CD8-positive, alpha-beta memory T cell (primary cell): ENCODE measurements at regions not wholly inside any gene's neighbourhood (a gene's known extent, or its start where the extent isn't known, plus 50 kb on each side); places are given as distances from the start of the nearest gene placed in this dataset.

Source experiments
- CTCF ChIA-PET: fragments of 350-600 bp; sonication (Branson Sonifier 250); formaldehyde crosslinking; loops from one replicate; lab custom pipeline; 2021; ENCODE audit warnings: antibody characterized with exemption; lab: Charles Lee
- POLR2A ChIA-PET: fragments of 350-600 bp; sonication (Branson Sonifier 250); formaldehyde crosslinking; loops from one replicate; lab custom pipeline; 2021; ENCODE audit warnings: antibody characterized with exemption; lab: Charles Lee
- DNase-seq, 5 donors: peaks; one replicate each; pipeline versions ENCODE4 v3.0.0 to v3.0.0-alpha.2; 2020 to 2022; ENCODE audit warnings: mixed read lengths in 1 of 5
- H3K27ac ChIP-seq: one replicate; pipeline ENCODE4 v1.7.0; 2013; ENCODE audit warnings: low read depth, mild to moderate bottlenecking, low read length, moderate library complexity
- H3K27me3 ChIP-seq: 2 replicates; pipeline ENCODE4 v1.7.0; 2013; ENCODE audit warnings: low read length, mild to moderate bottlenecking; ENCODE audit not compliant: insufficient read depth, poor library complexity, severe bottlenecking
- H3K36me3 ChIP-seq: 2 replicates; pipeline ENCODE4 v1.7.0; 2013; ENCODE audit warnings: mild to moderate bottlenecking, low read length, moderate library complexity; ENCODE audit not compliant: insufficient read depth
- H3K4me1 ChIP-seq: 2 replicates; pipeline ENCODE4 v1.7.0; 2013; ENCODE audit warnings: mild to moderate bottlenecking, low read length, moderate library complexity; ENCODE audit not compliant: insufficient read depth
- H3K4me3 ChIP-seq: 2 replicates; pipeline ENCODE4 v1.7.0; 2013; ENCODE audit warnings: mild to moderate bottlenecking, low read length
- H3K9me3 ChIP-seq: 2 replicates; pipeline ENCODE4 v1.7.0; 2013; ENCODE audit warnings: mild to moderate bottlenecking, low read length
- H3K27ac Mint-ChIP-seq, 8 donors: one replicate each; pipeline ENCODE4 v1.8.0; 2020 to 2021; ENCODE audit warnings: mixed read lengths in 8 of 8, mild to moderate bottlenecking in 6 of 8, inconsistent platforms in 3 of 8, moderate library complexity in 3 of 8
- H3K27me3 Mint-ChIP-seq, 2 donors: one replicate each; pipeline ENCODE4 v1.8.0; 2020 to 2021; ENCODE audit warnings: mixed read lengths in 2 of 2, mild to moderate bottlenecking in 1 of 2, moderate library complexity in 1 of 2
- H3K36me3 Mint-ChIP-seq, 3 donors: one replicate each; pipeline ENCODE4 v1.8.0; 2020 to 2021; ENCODE audit warnings: mixed read lengths in 3 of 3, inconsistent platforms in 1 of 3, mild to moderate bottlenecking in 1 of 3
- H3K4me1 Mint-ChIP-seq, 3 donors: one replicate each; pipeline ENCODE4 v1.8.0; 2020 to 2021; ENCODE audit warnings: mixed read lengths in 3 of 3, inconsistent platforms in 1 of 3, mild to moderate bottlenecking in 1 of 3
- H3K4me3 Mint-ChIP-seq, 7 donors: one replicate each; pipeline ENCODE4 v1.8.0; 2020 to 2021; ENCODE audit warnings: mixed read lengths in 7 of 7, mild to moderate bottlenecking in 6 of 7, moderate library complexity in 4 of 7, inconsistent platforms in 2 of 7
- H3K9me3 Mint-ChIP-seq, 5 donors: one replicate each; pipeline ENCODE4 v1.8.0; 2020 to 2022; ENCODE audit warnings: mixed read lengths in 5 of 5, mild to moderate bottlenecking in 3 of 5, moderate library complexity in 2 of 5, inconsistent platforms in 1 of 5

GRCh38 chr13:78993792-78994191 is 334.8 kb upstream of the OBI1 start:
- peaks cover 6 to 27% of the 10 kb centered on the region in 2 donors for H3K27me3 Mint-ChIP-seq
- Histone ChIP-seq H3K36me3 (no peaks in the 10 kb centered on the region), H3K27me3 (no peaks in the 10 kb centered on the region), H3K9me3 (no peaks in the 10 kb centered on the region), H3K27ac (no peak overlapping the region), H3K4me1 (no peaks in the 10 kb centered on the region), H3K4me3 (no peak overlapping the region)
- H3K4me1 Mint-ChIP-seq = no peaks in the 10 kb centered on the region
- no peaks in the 10 kb centered on the region for H3K36me3 Mint-ChIP-seq
- ChIA-PET CTCF (no interaction called here), POLR2A (no interaction called here)
- no peak for DNase-seq
- peak overlapping the region in 1 of 8 donors; percentile 41 for H3K27ac Mint-ChIP-seq
- H3K9me3 Mint-ChIP-seq = no peaks in the 10 kb centered on the region
- H3K4me3 Mint-ChIP-seq = no peak overlapping the region

- Histone ChIP-seq H3K4me1 (no peaks in the 10 kb centered on the region), H3K36me3 (no peaks in the 10 kb centered on the region), H3K4me3 (no peak overlapping the region), H3K9me3 (no peaks in the 10 kb centered on the region), H3K27me3 (no peaks in the 10 kb centered on the region), H3K27ac (no peak overlapping the region)
- ChIA-PET CTCF (no interaction called here), POLR2A (no interaction called here)
- no peak for DNase-seq
- no peaks in the 10 kb centered on the region for H3K4me1 Mint-ChIP-seq
- no peak overlapping the region for H3K27ac Mint-ChIP-seq
- H3K36me3 Mint-ChIP-seq = no peaks in the 10 kb centered on the region
- H3K4me3 Mint-ChIP-seq = no peak overlapping the region
- no peaks in the 10 kb centered on the region for H3K9me3 Mint-ChIP-seq
- H3K27me3 Mint-ChIP-seq = peaks cover 4 to 33% of the 10 kb centered on the region in 2 donors
Measured at GRCh38 chr13:78981913-78982312, 323.0 kb upstream of the OBI1 start.

- no peak overlapping the region for H3K4me3 Mint-ChIP-seq
- ChIA-PET POLR2A (no interaction called here), CTCF (interaction anchor here (0.9 to 2.4 kb wide), 2 partner anchors 842 to 848 kb away, joined by 3 to 33 read pairs; no protein-coding TSS in a partner anchor)
- H3K27ac Mint-ChIP-seq = no peak overlapping the region
- H3K4me1 Mint-ChIP-seq = no peaks in the 10 kb centered on the region
- no peaks in the 10 kb centered on the region for H3K27me3 ChIP-seq
- H3K4me1 ChIP-seq = no peaks in the 10 kb centered on the region
- H3K27me3 Mint-ChIP-seq = peaks cover 8 to 35% of the 10 kb centered on the region in 2 donors
- H3K4me3 ChIP-seq = no peak overlapping the region
- no peak for DNase-seq
- no peaks in the 10 kb centered on the region for H3K9me3 ChIP-seq
- H3K9me3 Mint-ChIP-seq = no peaks in the 10 kb centered on the region
- H3K27ac ChIP-seq = no peak overlapping the region
- no peaks in the 10 kb centered on the region for H3K36me3 Mint-ChIP-seq
- H3K36me3 ChIP-seq = no peaks in the 10 kb centered on the region
Measured at GRCh38 chr13:78979349-78979748, 320.4 kb upstream of the OBI1 start.

GRCh38 chr13:78978381-78978998 is 319.5 kb upstream of the OBI1 start:
- H3K4me1 ChIP-seq = no peaks in the 10 kb centered on the region
- Mint-ChIP-seq H3K36me3 (no peaks in the 10 kb centered on the region), H3K4me1 (no peaks in the 10 kb centered on the region), H3K9me3 (no peaks in the 10 kb centered on the region), H3K27ac (no peak overlapping the region), H3K27me3 (peaks cover 8 to 31% of the 10 kb centered on the region in 2 donors), H3K4me3 (no peak overlapping the region)
- ChIA-PET POLR2A (no interaction called here), CTCF (interaction anchor here (0.8 to 2.4 kb wide), 5 partner anchors 10 to 848 kb away, joined by 3 to 33 read pairs (median 4); no protein-coding TSS in a partner anchor)
- no peak overlapping the region for H3K27ac ChIP-seq
- H3K36me3 ChIP-seq = no peaks in the 10 kb centered on the region
- H3K27me3 ChIP-seq = no peaks in the 10 kb centered on the region
- no peaks in the 10 kb centered on the region for H3K9me3 ChIP-seq
- DNase-seq = peak in 4 of 5 donors; percentile 3 to 47 (median 24)
- H3K4me3 ChIP-seq = no peak overlapping the region

GRCh38 chr13:78977311-78977710 is 318.4 kb upstream of the OBI1 start:
- H3K9me3 Mint-ChIP-seq = no peaks in the 10 kb centered on the region
- Histone ChIP-seq H3K36me3 (no peaks in the 10 kb centered on the region), H3K27me3 (no peaks in the 10 kb centered on the region), H3K4me1 (no peaks in the 10 kb centered on the region), H3K4me3 (no peak overlapping the region), H3K9me3 (no peaks in the 10 kb centered on the region), H3K27ac (no peak overlapping the region)
- H3K36me3 Mint-ChIP-seq = no peaks in the 10 kb centered on the region
- no peak for DNase-seq
- ChIA-PET POLR2A (no interaction called here), CTCF (interaction anchor here (0.9 to 2.4 kb wide), 2 partner anchors 414 to 840 kb away, joined by 3 to 33 read pairs; no protein-coding TSS in a partner anchor)
- H3K4me1 Mint-ChIP-seq = no peaks in the 10 kb centered on the region
- H3K4me3 Mint-ChIP-seq = no peak overlapping the region
- H3K27ac Mint-ChIP-seq = no peak overlapping the region
- H3K27me3 Mint-ChIP-seq = peaks cover 8 to 25% of the 10 kb centered on the region in 2 donors

- H3K27ac Mint-ChIP-seq = no peak overlapping the region
- no peaks in the 10 kb centered on the region for H3K4me1 ChIP-seq
- H3K36me3 Mint-ChIP-seq = no peaks in the 10 kb centered on the region
- no peaks in the 10 kb centered on the region for H3K4me1 Mint-ChIP-seq
- ChIA-PET POLR2A (no interaction called here), CTCF (interaction anchor here (0.9 to 1.4 kb wide), 3 partner anchors 415 to 855 kb away, joined by 3 read pairs; no protein-coding TSS in a partner anchor)
- H3K9me3 ChIP-seq = no peaks in the 10 kb centered on the region
- H3K9me3 Mint-ChIP-seq = no peaks in the 10 kb centered on the region
- no peak overlapping the region for H3K4me3 Mint-ChIP-seq
- no peak overlapping the region for H3K27ac ChIP-seq
- H3K4me3 ChIP-seq = no peak overlapping the region
- no peak for DNase-seq
- no peaks in the 10 kb centered on the region for H3K36me3 ChIP-seq
- peaks cover 8 to 25% of the 10 kb centered on the region in 2 donors for H3K27me3 Mint-ChIP-seq
- H3K27me3 ChIP-seq = no peaks in the 10 kb centered on the region
Measured at GRCh38 chr13:78976696-78977095, 317.7 kb upstream of the OBI1 start.

GRCh38 chr13:78972561-78972960 is 313.6 kb upstream of the OBI1 start:
- CTCF ChIA-PET = no interaction called here
- H3K4me3 ChIP-seq = no peak overlapping the region
- no peaks in the 10 kb centered on the region for H3K36me3 Mint-ChIP-seq
- peaks cover 8 to 18% of the 10 kb centered on the region in 2 donors for H3K27me3 Mint-ChIP-seq
- POLR2A ChIA-PET = no interaction called here
- no peaks in the 10 kb centered on the region for H3K4me1 ChIP-seq
- H3K4me3 Mint-ChIP-seq = no peak overlapping the region
- no peaks in the 10 kb centered on the region for H3K27me3 ChIP-seq
- DNase-seq = no peak
- H3K27ac Mint-ChIP-seq = no peak overlapping the region
- H3K4me1 Mint-ChIP-seq = no peaks in the 10 kb centered on the region
- no peaks in the 10 kb centered on the region for H3K9me3 ChIP-seq
- H3K9me3 Mint-ChIP-seq = peaks cover 0 to 2% (median 0%) of the 10 kb centered on the region in 5 donors
- no peaks in the 10 kb centered on the region for H3K36me3 ChIP-seq
- no peak overlapping the region for H3K27ac ChIP-seq

GRCh38 chr13:78971355-78972025 is 312.5 kb upstream of the OBI1 start:
- no peaks in the 10 kb centered on the region for H3K27me3 ChIP-seq
- ChIA-PET CTCF (no interaction called here), POLR2A (no interaction called here)
- H3K27me3 Mint-ChIP-seq = peaks cover 8 to 16% of the 10 kb centered on the region in 2 donors
- H3K27ac Mint-ChIP-seq = no peak overlapping the region
- H3K27ac ChIP-seq = no peak overlapping the region
- H3K9me3 ChIP-seq = no peaks in the 10 kb centered on the region
- no peak overlapping the region for H3K4me3 Mint-ChIP-seq
- no peaks in the 10 kb centered on the region for H3K36me3 Mint-ChIP-seq
- no peak for DNase-seq
- peaks cover 0 to 2% (median 0%) of the 10 kb centered on the region in 5 donors for H3K9me3 Mint-ChIP-seq
- H3K4me3 ChIP-seq = no peak overlapping the region
- no peaks in the 10 kb centered on the region for H3K4me1 ChIP-seq
- no peaks in the 10 kb centered on the region for H3K4me1 Mint-ChIP-seq
- H3K36me3 ChIP-seq = no peaks in the 10 kb centered on the region
